ENCODE measurements at regions not wholly inside any gene's neighbourhood (a gene's known extent, or its start where the extent isn't known, plus 50 kb on each side); places are given as distances from the start of the nearest gene placed in this dataset.

DNA sequence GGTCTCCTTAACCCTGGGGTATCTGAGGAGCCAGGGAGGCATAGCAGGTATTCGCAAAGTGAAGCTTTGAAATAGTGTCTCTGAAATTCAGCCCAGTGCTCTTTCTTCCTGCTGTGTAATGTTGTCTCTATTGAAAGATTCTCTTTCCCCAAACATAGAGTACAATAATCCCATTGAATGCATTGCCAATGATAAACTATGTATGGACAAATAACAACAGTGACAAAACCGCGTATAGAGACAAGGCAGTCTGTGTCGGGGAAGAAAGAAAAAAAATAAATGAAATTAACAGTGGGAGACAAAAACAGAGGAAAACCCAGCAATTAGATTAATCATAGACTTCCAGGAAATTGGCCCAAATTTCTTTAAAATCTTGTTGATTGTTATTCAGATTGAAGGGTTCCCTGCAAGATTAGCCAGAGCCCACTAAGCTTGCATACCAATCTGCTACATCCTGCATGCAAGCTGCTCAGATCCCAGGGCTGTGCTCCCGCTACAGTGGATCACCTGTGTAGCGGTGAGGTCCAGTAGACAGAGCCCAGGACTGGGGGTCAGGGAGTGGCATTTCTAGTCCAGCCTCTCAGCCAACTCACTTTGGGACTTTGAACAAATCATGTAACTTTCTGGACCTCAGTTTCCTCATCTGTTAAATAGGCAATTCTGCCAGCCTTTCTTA, 492.8 kb downstream of the INSC start:
- Histone ChIP-seq H3K27me3 (replicated peaks in 1 of 7) (no peaks in the 10 kb centered on the region), H3K4me3 (no peak overlapping the region), H3K36me3 (no peaks in the 10 kb centered on the region), H3K4me1 (no peaks in the 10 kb centered on the region), H3K27ac (no peak overlapping the region), H3K9me3 (no peaks in the 10 kb centered on the region)
- no peak for TF ChIP-seq CTCF (IDR thresholded peaks at IDR 0.05 in 8 of 11, conservative IDR thresholded peaks at IDR 0.05 in 3 of 11)
- TF ChIP-seq POLR2A (IDR thresholded peaks at IDR 0.05): no peak
- no peak for TF ChIP-seq POLR2AphosphoS5 (IDR thresholded peaks at IDR 0.05)
- WGBS, 5 donors: 85 to 93% (median 89%) methylated on average over 6 of the region's 6 CpGs
- DNase-seq: no peak
- intact Hi-C loops (cut with DNase I; ENCODE audit: low total_unique reads): loop anchor here (10.0 kb wide), 1 partner anchor 77 kb away; no protein-coding TSS in a partner anchor

DNA sequence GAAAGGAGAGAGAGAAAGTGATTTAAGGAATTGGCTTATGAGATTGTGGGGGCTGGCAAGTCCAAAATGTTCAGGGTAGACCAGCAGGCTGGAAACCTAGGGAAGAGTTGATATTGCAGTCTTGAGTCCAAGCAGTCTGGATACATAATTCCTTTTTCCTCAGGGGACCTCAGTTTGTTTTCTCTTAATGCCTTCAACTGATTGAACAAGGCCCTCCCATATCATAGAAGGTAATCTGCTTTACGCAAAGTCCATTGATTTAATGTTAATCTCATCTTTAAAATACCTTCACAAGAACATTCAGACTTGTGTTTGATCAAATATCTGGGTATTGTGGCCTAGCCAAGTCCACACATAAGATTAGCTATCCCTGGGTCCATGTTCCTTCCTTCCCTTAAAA, 494.7 kb downstream of the INSC start:
- Histone ChIP-seq H3K4me1 (no peaks in the 10 kb centered on the region), H3K27ac (no peak overlapping the region), H3K27me3 (replicated peaks in 1 of 7) (no peaks in the 10 kb centered on the region), H3K36me3 (no peaks in the 10 kb centered on the region), H3K9me3 (no peaks in the 10 kb centered on the region), H3K4me3 (no peak overlapping the region)
- intact Hi-C loops (cut with DNase I; ENCODE audit: low total_unique reads): loop anchor here (10.0 kb wide), 1 partner anchor 75 kb away; no protein-coding TSS in a partner anchor
- no peak for TF ChIP-seq POLR2A (IDR thresholded peaks at IDR 0.05)
- no peak for TF ChIP-seq CTCF (IDR thresholded peaks at IDR 0.05 in 8 of 11, conservative IDR thresholded peaks at IDR 0.05 in 3 of 11)
- TF ChIP-seq POLR2AphosphoS5 (IDR thresholded peaks at IDR 0.05): no peak
- no peak for DNase-seq
- 79 to 100% (median 90%) methylated on average over 1 of the region's 1 CpG for WGBS, 5 donors

DNA sequence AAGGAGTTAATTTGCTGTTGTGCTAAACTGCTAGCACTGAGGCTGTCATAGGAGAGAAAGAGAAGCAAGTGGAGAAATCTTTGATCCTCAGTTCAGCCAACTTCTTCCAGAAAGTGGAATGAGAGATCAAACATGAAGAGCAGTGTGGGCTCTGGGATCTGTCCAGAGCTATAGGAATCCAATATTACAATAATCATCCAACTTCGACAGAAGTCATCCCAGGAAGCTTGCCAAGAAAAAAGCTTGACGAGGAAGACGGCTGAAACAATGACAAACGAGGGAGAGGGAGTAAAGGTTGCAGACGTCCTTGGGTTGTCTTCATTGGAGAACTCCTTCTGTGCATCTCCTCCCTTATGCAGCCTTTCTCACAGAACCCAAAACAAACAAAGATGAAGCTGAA, 496.2 kb downstream of the INSC start:
- intact Hi-C loops (cut with DNase I; ENCODE audit: low total_unique reads): no loop called here
- no peak overlapping the region for H3K4me3 ChIP-seq
- no peaks in the 10 kb centered on the region for H3K36me3 ChIP-seq
- H3K4me1 ChIP-seq: no peaks in the 10 kb centered on the region
- no peaks in the 10 kb centered on the region for H3K9me3 ChIP-seq
- H3K27ac ChIP-seq: no peak overlapping the region
- H3K27me3 ChIP-seq (replicated peaks in 1 of 7): no peaks in the 10 kb centered on the region
- no peak for TF ChIP-seq POLR2A (IDR thresholded peaks at IDR 0.05)
- TF ChIP-seq CTCF (IDR thresholded peaks at IDR 0.05 in 8 of 11, conservative IDR thresholded peaks at IDR 0.05 in 3 of 11): no peak
- TF ChIP-seq POLR2AphosphoS5 (IDR thresholded peaks at IDR 0.05): no peak
- DNase-seq: no peak
- 35 to 56% (median 54%) methylated on average over 5 of the region's 5 CpGs for WGBS, 5 donors

- no peak overlapping the region for H3K4me3 ChIP-seq
- DNase-seq: no peak
- H3K9me3 ChIP-seq: no peaks in the 10 kb centered on the region
- no peaks in the 10 kb centered on the region for H3K27me3 ChIP-seq (replicated peaks in 1 of 7)
- TF ChIP-seq POLR2A (IDR thresholded peaks at IDR 0.05) (no peak), POLR2AphosphoS5 (IDR thresholded peaks at IDR 0.05) (no peak), CTCF (IDR thresholded peaks at IDR 0.05 in 8 of 11, conservative IDR thresholded peaks at IDR 0.05 in 3 of 11) (no peak)
- no peaks in the 10 kb centered on the region for H3K4me1 ChIP-seq
- 65 to 88% (median 71%) methylated on average over 1 of the region's 1 CpG for WGBS, 5 donors
- no peaks in the 10 kb centered on the region for H3K36me3 ChIP-seq
- H3K27ac ChIP-seq: no peak overlapping the region
- intact Hi-C loops (cut with DNase I; ENCODE audit: low total_unique reads): no loop called here
Measured at GRCh38 chr11:15613251-15613650, 498.5 kb downstream of the INSC start.
